K562 (cell line): ENCODE measurements at regions not wholly inside any gene's neighbourhood (a gene's known extent, or its start where the extent isn't known, plus 50 kb on each side); places are given as distances from the start of the nearest gene placed in this dataset.
A peak's percentile ranks its signal among the peaks of the same experiment; 100 is the strongest.

Experiments
- ATAC-seq: fragments of 200-7000 bp; cut with Tn5 transposase; 3 replicates; pipeline ENCODE4 v1.9.1; 2020; ENCODE audit warnings: moderate library complexity
- BruUV-seq: library from RNA; stranded (reverse); fragments of 400-500 nt; replicated peaks from 2 replicates; lab custom pipeline; 2021; lab: Mats Ljungman, UMichigan
- CTCF ChIA-PET: fragments of 300-600 bp; formaldehyde crosslinking; extraction: SDS; loops from one replicate; lab custom pipeline; 2021; ENCODE audit warnings: low intra/inter-chr PET ratio; lab: Yijun Ruan, JAX
- POLR2A ChIA-PET: fragments of 300-600, 350-650 bp; sonication (Branson Sonifier 250); formaldehyde crosslinking; extraction: SDS; loops from one replicate; lab custom pipeline; 2021; ENCODE audit warnings: antibody characterized with exemption, inconsistent platforms; lab: Yijun Ruan, JAX
- DNase-seq, 4 experiments: peaks; one replicate each; pipeline versions ENCODE4 v3.0.0 to v3.0.0-alpha.2; 2011 to 2018; ENCODE audit warnings: low spot score in 3 of 4, mixed read lengths in 3 of 4; ENCODE audit errors: extremely low read depth in 1 of 4
- FAIRE-seq: peaks from 2 replicates; lab custom pipeline; 2011; peaks lifted over from hg19 to GRCh38; lab: Jason Lieb, UNC
- H2AFZ ChIP-seq: 2 replicates; pipeline ENCODE4 v1.6.0; 2011; ENCODE audit warnings: low read depth, low read length, control low read depth, inconsistent platforms
- H3K27ac ChIP-seq: fragments of 200-600 bp; 3 replicates; pipeline ENCODE4 v1.8.0; 2011; ENCODE audit warnings: low read depth, mild to moderate bottlenecking, control low read depth, inconsistent platforms, low read length, moderate library complexity, mixed read lengths; ENCODE audit errors: extremely low read depth
- H3K27me3 ChIP-seq, 2 experiments: fragments of 300-600 bp in 1 of 2; 2 replicates in 1 of 2; 3 replicates in 1 of 2; pipeline versions ENCODE4 v1.6.0 to v1.8.0; 2011; ENCODE audit warnings: inconsistent platforms in 2 of 2, low read length in 2 of 2, mild to moderate bottlenecking in 1 of 2, mixed read lengths in 1 of 2, moderate library complexity in 1 of 2; ENCODE audit not compliant: control insufficient read depth in 2 of 2, insufficient read depth in 2 of 2
- H3K36me3 ChIP-seq: fragments of 300-600 bp; 3 replicates; pipeline ENCODE4 v1.8.0; 2011; ENCODE audit warnings: mild to moderate bottlenecking, low read length, inconsistent platforms; ENCODE audit not compliant: control insufficient read depth, insufficient read depth
- H3K4me1 ChIP-seq, 2 experiments: fragments of 200-600 bp in 1 of 2; replicated peaks in 1 of 2; 2 replicates in 1 of 2; 3 replicates in 1 of 2; pipeline versions ENCODE4 v1.5.1 to v1.8.0; 2011; ENCODE audit warnings: inconsistent platforms in 2 of 2, low read length in 2 of 2, mild to moderate bottlenecking in 1 of 2, mixed read lengths in 1 of 2, moderate library complexity in 1 of 2; ENCODE audit not compliant: control insufficient read depth in 2 of 2, insufficient read depth in 2 of 2
- H3K4me2 ChIP-seq: 2 replicates; pipeline ENCODE4 v1.6.1; 2011; ENCODE audit warnings: low read length, control low read depth, inconsistent platforms, mixed read lengths; ENCODE audit not compliant: insufficient read depth
- H3K4me3 ChIP-seq: fragments of 200-600 bp; sonication (generic), shearing (Covaris generic); 2 replicates; pipeline ENCODE4 v1.5.1; 2016; ENCODE audit warnings: control low read depth, inconsistent platforms
- H3K79me2 ChIP-seq: fragments of 200-600 bp; 3 replicates; pipeline ENCODE4 v1.8.0; 2011; ENCODE audit warnings: low read length, inconsistent platforms; ENCODE audit not compliant: control insufficient read depth, insufficient read depth
- H3K9ac ChIP-seq, 2 experiments: 2 replicates each; pipeline versions ENCODE4 v1.6.0 to v1.6.1; 2011; ENCODE audit warnings: low read depth in 2 of 2, low read length in 2 of 2, control low read depth in 1 of 2, inconsistent platforms in 1 of 2, mild to moderate bottlenecking in 1 of 2, mixed read lengths in 1 of 2; ENCODE audit not compliant: insufficient read depth in 1 of 2
- H3K9me1 ChIP-seq: one replicate; pipeline ENCODE4 v1.6.0; 2011; ENCODE audit warnings: inconsistent platforms, mild to moderate bottlenecking, low read length, moderate library complexity; ENCODE audit not compliant: control insufficient read depth, insufficient read depth
- H3K9me3 ChIP-seq: replicated peaks from 2 replicates; pipeline ENCODE4 v1.5.1; 2011; ENCODE audit warnings: low read depth, low read length, inconsistent platforms; ENCODE audit not compliant: control insufficient read depth, insufficient read depth
- H4K20me1 ChIP-seq: replicated peaks from 2 replicates; pipeline ENCODE4 v1.6.1; 2011; ENCODE audit warnings: low read length, inconsistent platforms, mixed read lengths; ENCODE audit not compliant: control insufficient read depth, insufficient read depth
- MGA ChIP-seq: fragments of 450-650 bp; IDR thresholded peaks from 2 replicates; pipeline ENCODE4 v1.6.1; 2016; ENCODE audit warnings: mild to moderate bottlenecking, moderate library complexity
- NFYB ChIP-seq: IDR thresholded peaks from 2 replicates; pipeline ENCODE4 v1.6.1; 2011; ENCODE audit warnings: mild to moderate bottlenecking, moderate library complexity; ENCODE audit not compliant: insufficient read length; ENCODE audit errors: extremely low read depth
- PHF8 ChIP-seq: fragments of 200-600 bp; sonication (generic); IDR thresholded peaks from 2 replicates; pipeline ENCODE4 v1.6.1; 2012; ENCODE audit warnings: mixed run types, mild to moderate bottlenecking, inconsistent platforms, low read length, moderate library complexity, borderline replicate concordance
- WGBS: fragments of 100-300 bp; shearing (Covaris generic); methylation state at CpG from one replicate; pipeline ENCODE4 v1.1.6; 2016; ENCODE audit warnings: low coverage, mixed read lengths; ENCODE audit not compliant: insufficient coverage; ENCODE audit errors: missing lambda C conversion rate; 5-methylcytosine and 5-hydroxymethylcytosine counted together
- in situ Hi-C: fragments of 300-500 bp; cut with MboI; formaldehyde crosslinking; loops from 4 replicates; pipeline ENCODE4 v1.15.0; 2018; ENCODE audit warnings: inconsistent platforms, mixed read lengths
- intact Hi-C: fragments of 100-400 bp; cut with micrococcal nuclease; formaldehyde crosslinking; loops from 2 replicates; pipeline ENCODE4 v1.14.2; 2022

- Histone ChIP-seq H3K36me3 (no peaks in the 10 kb centered on the region), H3K9ac (no peak overlapping the region), H4K20me1 (no peaks in the 10 kb centered on the region), H3K4me2 (no peak overlapping the region), H2AFZ (no peak overlapping the region), H3K4me1 (no peaks in the 10 kb centered on the region), H3K27me3 (peaks cover 14 to 23% of the 10 kb centered on the region in 2 experiments), H3K27ac (no peak overlapping the region), H3K9me1 (no peaks in the 10 kb centered on the region), H3K4me3 (no peak overlapping the region), H3K9me3 (no peaks in the 10 kb centered on the region), H3K79me2 (no peaks in the 10 kb centered on the region)
- CTCF ChIA-PET, result no interaction called here
- ATAC-seq (no peak; the same call in 2 of the 3 replicates), FAIRE-seq (no peak), DNase-seq (no peak)
- intact Hi-C loops, result no loop called here
- no peak for TF ChIP-seq MGA
- peak; percentile 2 for TF ChIP-seq NFYB
- no peak for TF ChIP-seq PHF8
- under 1% methylated on average over 13 of the region's 13 CpGs for WGBS
- BruUV-seq, result no TSS peak
- POLR2A ChIA-PET, result interaction anchor here (0.9 to 1.6 kb wide), 3 partner anchors 11 to 28 kb away, joined by 3 to 5 read pairs (median 4); no protein-coding TSS in a partner anchor
- in situ Hi-C loops, result no loop called here
Measured at GRCh38 chr6:12228447-12229146, 61.6 kb upstream of the EDN1 start.
